ENCODE measurements at regions not wholly inside any gene's neighbourhood (a gene's known extent, or its start where the extent isn't known, plus 50 kb on each side); places are given as distances from the start of the nearest gene placed in this dataset.

DNA sequence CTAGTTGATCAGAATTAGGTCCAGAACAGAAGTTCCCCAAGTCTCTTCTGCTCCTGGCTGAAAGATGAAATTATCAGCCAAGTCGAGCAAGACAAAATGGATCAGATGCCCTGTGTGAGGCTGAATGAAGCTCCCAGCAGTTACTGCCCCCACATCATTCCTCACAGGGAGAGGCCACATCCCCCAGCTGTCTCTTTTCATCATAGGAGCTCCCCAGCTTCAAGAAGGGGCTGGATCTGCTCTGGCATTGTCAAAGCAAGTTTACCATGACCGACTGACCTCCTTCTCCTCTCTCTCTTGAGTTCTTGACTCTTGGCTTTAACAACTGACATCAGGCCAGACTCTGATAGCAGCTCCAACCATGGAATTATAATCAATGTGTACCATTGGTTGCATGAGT, 133.3 kb upstream of the RAD23B start:
- Histone ChIP-seq H3K9me3 (no peaks in the 10 kb centered on the region), H3K27ac (no peak overlapping the region), H3K36me3 (no peaks in the 10 kb centered on the region), H3K27me3 (no peaks in the 10 kb centered on the region), H3K9ac (ENCODE audit: low read depth in 2 of 2, low read length in 2 of 2) (no peak overlapping the region), H3K4me1 (no peaks in the 10 kb centered on the region), H3K4me3 (no peak overlapping the region)
- DNase-seq = no peak
- TF ChIP-seq, protein P1, sequence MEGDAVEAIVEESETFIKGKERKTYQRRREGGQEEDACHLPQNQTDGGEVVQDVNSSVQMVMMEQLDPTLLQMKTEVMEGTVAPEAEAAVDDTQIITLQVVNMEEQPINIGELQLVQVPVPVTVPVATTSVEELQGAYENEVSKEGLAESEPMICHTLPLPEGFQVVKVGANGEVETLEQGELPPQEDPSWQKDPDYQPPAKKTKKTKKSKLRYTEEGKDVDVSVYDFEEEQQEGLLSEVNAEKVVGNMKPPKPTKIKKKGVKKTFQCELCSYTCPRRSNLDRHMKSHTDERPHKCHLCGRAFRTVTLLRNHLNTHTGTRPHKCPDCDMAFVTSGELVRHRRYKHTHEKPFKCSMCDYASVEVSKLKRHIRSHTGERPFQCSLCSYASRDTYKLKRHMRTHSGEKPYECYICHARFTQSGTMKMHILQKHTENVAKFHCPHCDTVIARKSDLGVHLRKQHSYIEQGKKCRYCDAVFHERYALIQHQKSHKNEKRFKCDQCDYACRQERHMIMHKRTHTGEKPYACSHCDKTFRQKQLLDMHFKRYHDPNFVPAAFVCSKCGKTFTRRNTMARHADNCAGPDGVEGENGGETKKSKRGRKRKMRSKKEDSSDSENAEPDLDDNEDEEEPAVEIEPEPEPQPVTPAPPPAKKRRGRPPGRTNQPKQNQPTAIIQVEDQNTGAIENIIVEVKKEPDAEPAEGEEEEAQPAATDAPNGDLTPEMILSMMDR (IDR thresholded peaks at IDR 0.05) = no peak
- intact Hi-C loops (cut with DNase I) = no loop called here

- Histone ChIP-seq H3K4me1 (no peaks in the 10 kb centered on the region), H3K4me3 (no peak overlapping the region), H3K9me3 (no peaks in the 10 kb centered on the region), H3K27ac (no peak overlapping the region), H3K27me3 (no peaks in the 10 kb centered on the region), H3K36me3 (no peaks in the 10 kb centered on the region), H3K9ac (ENCODE audit: low read depth in 2 of 2, low read length in 2 of 2) (no peak overlapping the region)
- no peak for DNase-seq
- TF ChIP-seq, protein P1 (IDR thresholded peaks at IDR 0.05) = no peak
- intact Hi-C loops (cut with DNase I) = no loop called here
These were observed 129.7 kb upstream of the RAD23B start for GRCh38 chr9:107153336-107153735.

- H3K9me3 ChIP-seq = no peaks in the 10 kb centered on the region
- H3K27me3 ChIP-seq = no peaks in the 10 kb centered on the region
- no peaks in the 10 kb centered on the region for H3K36me3 ChIP-seq
- no peak for DNase-seq
- no peak overlapping the region for H3K27ac ChIP-seq
- no peaks in the 10 kb centered on the region for H3K4me1 ChIP-seq
- H3K4me3 ChIP-seq = no peak overlapping the region
- TF ChIP-seq, protein P1 (IDR thresholded peaks at IDR 0.05) = no peak
- intact Hi-C loops (cut with DNase I) = no loop called here
- no peak overlapping the region for H3K9ac ChIP-seq (ENCODE audit: low read depth in 2 of 2, low read length in 2 of 2)
These were observed 128.8 kb upstream of the RAD23B start for GRCh38 chr9:107154291-107154690.

- Histone ChIP-seq H3K27me3 (no peaks in the 10 kb centered on the region), H3K27ac (no peak overlapping the region), H3K4me1 (no peaks in the 10 kb centered on the region), H3K9me3 (no peaks in the 10 kb centered on the region), H3K9ac (ENCODE audit: low read depth in 2 of 2, low read length in 2 of 2) (no peak overlapping the region), H3K36me3 (no peaks in the 10 kb centered on the region), H3K4me3 (no peak overlapping the region)
- no peak for DNase-seq
- TF ChIP-seq, protein P1 (IDR thresholded peaks at IDR 0.05) = no peak
- intact Hi-C loops (cut with DNase I) = no loop called here
These were observed 128.3 kb upstream of the RAD23B start for GRCh38 chr9:107154766-107155165.

DNA sequence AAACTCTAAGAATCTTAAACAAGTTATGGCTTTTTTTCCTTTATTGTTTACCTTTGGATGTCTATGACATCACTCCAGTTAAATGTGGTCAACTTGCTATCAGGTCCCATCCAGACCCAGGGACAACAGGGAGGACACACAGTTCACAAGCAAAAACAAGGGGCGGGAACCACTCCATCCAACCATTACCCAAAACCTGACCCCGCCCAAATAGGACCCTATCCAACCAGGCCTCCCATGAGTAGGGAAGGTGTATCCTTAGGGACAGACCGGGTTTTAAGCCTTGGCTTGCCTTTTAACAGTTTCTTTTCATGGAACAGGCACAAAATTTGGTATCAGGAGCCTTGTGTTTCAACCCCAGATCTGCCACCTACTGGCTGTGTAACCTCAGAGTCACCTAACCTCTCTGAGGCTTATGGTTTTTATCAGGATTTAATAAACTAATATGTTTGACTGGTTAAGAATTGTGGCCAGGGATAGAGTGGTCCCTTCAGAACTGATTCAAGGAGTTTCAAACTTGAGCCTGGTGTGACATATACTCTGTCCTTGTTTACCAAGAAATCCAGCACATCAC, 127.7 kb upstream of the RAD23B start:
- Histone ChIP-seq H3K9me3 (no peaks in the 10 kb centered on the region), H3K27ac (no peak overlapping the region), H3K4me3 (no peak overlapping the region), H3K36me3 (no peaks in the 10 kb centered on the region), H3K9ac (ENCODE audit: low read depth in 2 of 2, low read length in 2 of 2) (no peak overlapping the region), H3K27me3 (no peaks in the 10 kb centered on the region), H3K4me1 (no peaks in the 10 kb centered on the region)
- no peak for DNase-seq
- TF ChIP-seq, protein P1 (IDR thresholded peaks at IDR 0.05) = no peak
- intact Hi-C loops (cut with DNase I) = no loop called here
